ENCODE measurements at regions not wholly inside any gene's neighbourhood (a gene's known extent, or its start where the extent isn't known, plus 50 kb on each side); places are given as distances from the start of the nearest gene placed in this dataset.

DNA sequence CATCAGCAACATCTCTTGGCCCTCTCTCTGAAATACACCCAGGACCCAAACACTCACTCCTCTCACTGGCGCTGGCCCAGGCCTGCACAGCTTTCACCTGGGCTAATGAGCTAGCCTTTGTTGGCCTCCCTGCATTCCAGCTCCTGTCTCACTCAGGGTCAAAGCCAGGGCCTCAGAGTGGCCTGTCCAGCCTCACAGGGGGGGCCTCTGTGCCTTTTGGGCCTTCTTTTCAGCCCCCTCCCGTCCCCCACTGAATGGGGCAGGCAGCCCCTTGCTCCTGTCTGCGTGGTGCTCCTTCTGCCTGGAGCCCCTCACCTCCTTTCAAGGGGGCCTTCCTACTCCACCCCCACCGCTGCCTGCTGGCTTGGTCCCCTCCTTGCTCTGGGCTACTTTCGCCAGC is 59.0 kb upstream of the PRR23E start:
- no peaks in the 10 kb centered on the region for H3K9me3 ChIP-seq (ENCODE audit: insufficient read depth, low read length, severe bottlenecking)
- no peaks in the 10 kb centered on the region for H3K36me3 ChIP-seq (ENCODE audit: insufficient read depth, low read length)
- H3K9ac ChIP-seq (ENCODE audit: low read depth, low read length) = no peak overlapping the region
- H2AFZ ChIP-seq (ENCODE audit: low read depth, low read length) = no peak overlapping the region
- no peak overlapping the region for H3K4me2 ChIP-seq (ENCODE audit: insufficient read depth, low read length)
- no peak overlapping the region for H3K27ac ChIP-seq (ENCODE audit: low read length)
- no peaks in the 10 kb centered on the region for H3K79me2 ChIP-seq (ENCODE audit: insufficient read depth, low read length)
- no peaks in the 10 kb centered on the region for H3K27me3 ChIP-seq (ENCODE audit: insufficient read depth, low read length, poor library complexity)
- peaks cover 2% of the 10 kb centered on the region; the same call in 1 of the 2 replicates for H4K20me1 ChIP-seq (ENCODE audit: insufficient read depth, low read length)
- DNase-seq = no peak
- no peaks in the 10 kb centered on the region for H3K4me1 ChIP-seq (ENCODE audit: insufficient read depth, low read length)
- no peak overlapping the region for H3K4me3 ChIP-seq (ENCODE audit: low read depth in 1 of 2, low read length in 2 of 2)
- no peak for ATAC-seq (ENCODE audit: insufficient read depth, low read depth)
- TF ChIP-seq, protein P1, sequence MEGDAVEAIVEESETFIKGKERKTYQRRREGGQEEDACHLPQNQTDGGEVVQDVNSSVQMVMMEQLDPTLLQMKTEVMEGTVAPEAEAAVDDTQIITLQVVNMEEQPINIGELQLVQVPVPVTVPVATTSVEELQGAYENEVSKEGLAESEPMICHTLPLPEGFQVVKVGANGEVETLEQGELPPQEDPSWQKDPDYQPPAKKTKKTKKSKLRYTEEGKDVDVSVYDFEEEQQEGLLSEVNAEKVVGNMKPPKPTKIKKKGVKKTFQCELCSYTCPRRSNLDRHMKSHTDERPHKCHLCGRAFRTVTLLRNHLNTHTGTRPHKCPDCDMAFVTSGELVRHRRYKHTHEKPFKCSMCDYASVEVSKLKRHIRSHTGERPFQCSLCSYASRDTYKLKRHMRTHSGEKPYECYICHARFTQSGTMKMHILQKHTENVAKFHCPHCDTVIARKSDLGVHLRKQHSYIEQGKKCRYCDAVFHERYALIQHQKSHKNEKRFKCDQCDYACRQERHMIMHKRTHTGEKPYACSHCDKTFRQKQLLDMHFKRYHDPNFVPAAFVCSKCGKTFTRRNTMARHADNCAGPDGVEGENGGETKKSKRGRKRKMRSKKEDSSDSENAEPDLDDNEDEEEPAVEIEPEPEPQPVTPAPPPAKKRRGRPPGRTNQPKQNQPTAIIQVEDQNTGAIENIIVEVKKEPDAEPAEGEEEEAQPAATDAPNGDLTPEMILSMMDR (IDR thresholded peaks at IDR 0.05; ENCODE audit: borderline replicate concordance, extremely low read depth, low read length, poor library complexity, severe bottlenecking) = no peak
- TF ChIP-seq EZH2 (IDR thresholded peaks at IDR 0.05; ENCODE audit: borderline replicate concordance, low read depth, low read length, severe bottlenecking) = no peak

DNA sequence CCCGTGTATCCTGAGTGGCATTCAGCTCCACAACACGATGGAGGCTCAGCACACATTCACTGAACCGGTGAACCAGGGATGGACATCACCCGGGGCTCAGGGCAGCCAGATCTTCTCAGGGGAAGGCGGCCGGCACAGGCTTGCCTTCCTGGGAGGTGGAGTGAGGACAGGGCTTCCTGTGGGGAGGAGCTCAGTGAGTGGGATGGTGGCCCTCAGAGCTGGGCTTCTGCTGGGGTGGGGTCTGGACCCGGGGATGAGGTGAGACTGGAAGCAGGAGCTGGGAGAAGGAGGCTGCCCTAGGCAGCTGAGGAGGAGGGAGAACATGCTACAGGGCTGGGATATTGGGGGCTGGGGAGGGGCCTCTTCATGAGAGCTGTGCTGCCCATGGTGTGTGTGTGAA is 58.5 kb upstream of the PRR23E start:
- H3K9ac ChIP-seq (ENCODE audit: low read depth, low read length) = no peak overlapping the region
- H4K20me1 ChIP-seq (ENCODE audit: insufficient read depth, low read length) = peaks cover 2% of the 10 kb centered on the region; the same call in 1 of the 2 replicates
- H3K79me2 ChIP-seq (ENCODE audit: insufficient read depth, low read length) = no peaks in the 10 kb centered on the region
- H2AFZ ChIP-seq (ENCODE audit: low read depth, low read length) = no peak overlapping the region
- no peaks in the 10 kb centered on the region for H3K36me3 ChIP-seq (ENCODE audit: insufficient read depth, low read length)
- no peaks in the 10 kb centered on the region for H3K9me3 ChIP-seq (ENCODE audit: insufficient read depth, low read length, severe bottlenecking)
- TF ChIP-seq EZH2 (IDR thresholded peaks at IDR 0.05; ENCODE audit: borderline replicate concordance, low read depth, low read length, severe bottlenecking) = no peak
- TF ChIP-seq, protein P1 (IDR thresholded peaks at IDR 0.05; ENCODE audit: borderline replicate concordance, extremely low read depth, low read length, poor library complexity, severe bottlenecking) = no peak
- no peaks in the 10 kb centered on the region for H3K27me3 ChIP-seq (ENCODE audit: insufficient read depth, low read length, poor library complexity)
- no peaks in the 10 kb centered on the region for H3K4me1 ChIP-seq (ENCODE audit: insufficient read depth, low read length)
- no peak overlapping the region for H3K4me2 ChIP-seq (ENCODE audit: insufficient read depth, low read length)
- H3K4me3 ChIP-seq (ENCODE audit: low read depth in 1 of 2, low read length in 2 of 2) = no peak overlapping the region
- DNase-seq = no peak
- no peak for ATAC-seq (ENCODE audit: insufficient read depth, low read depth)
- H3K27ac ChIP-seq (ENCODE audit: low read length) = no peak overlapping the region

DNA sequence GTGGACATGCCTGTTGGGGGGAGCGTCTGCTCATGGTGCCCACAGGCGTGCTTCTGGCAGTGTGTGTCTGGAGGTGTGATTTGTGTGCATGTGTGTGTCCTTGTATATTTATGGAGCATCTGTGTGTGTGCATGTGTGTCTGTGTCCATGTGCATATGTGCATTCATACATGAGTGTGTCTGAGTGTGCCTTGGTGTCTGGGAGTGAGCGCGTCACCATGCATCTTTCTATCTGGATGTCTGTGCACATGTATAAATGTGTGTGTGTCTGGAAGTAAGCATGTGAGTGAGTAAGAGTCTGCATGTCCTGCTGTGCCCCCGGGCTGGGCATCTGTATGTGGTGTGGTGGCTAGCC is 58.1 kb upstream of the PRR23E start:
- DNase-seq = no peak
- ATAC-seq (ENCODE audit: insufficient read depth, low read depth) = no peak
- Histone ChIP-seq H3K27ac (ENCODE audit: low read length) (no peak overlapping the region), H2AFZ (ENCODE audit: low read depth, low read length) (no peak overlapping the region), H3K36me3 (ENCODE audit: insufficient read depth, low read length) (no peaks in the 10 kb centered on the region), H3K9ac (ENCODE audit: low read depth, low read length) (no peak overlapping the region), H3K27me3 (ENCODE audit: insufficient read depth, low read length, poor library complexity) (no peaks in the 10 kb centered on the region), H3K79me2 (ENCODE audit: insufficient read depth, low read length) (no peaks in the 10 kb centered on the region), H3K9me3 (ENCODE audit: insufficient read depth, low read length, severe bottlenecking) (no peaks in the 10 kb centered on the region), H3K4me3 (ENCODE audit: low read depth in 1 of 2, low read length in 2 of 2) (no peak overlapping the region), H3K4me1 (ENCODE audit: insufficient read depth, low read length) (no peaks in the 10 kb centered on the region), H4K20me1 (ENCODE audit: insufficient read depth, low read length) (peaks cover 2% of the 10 kb centered on the region; the same call in 1 of the 2 replicates), H3K4me2 (ENCODE audit: insufficient read depth, low read length) (no peak overlapping the region)
- no peak for TF ChIP-seq EZH2 (IDR thresholded peaks at IDR 0.05; ENCODE audit: borderline replicate concordance, low read depth, low read length, severe bottlenecking)
- TF ChIP-seq, protein P1 (IDR thresholded peaks at IDR 0.05; ENCODE audit: borderline replicate concordance, extremely low read depth, low read length, poor library complexity, severe bottlenecking) = no peak
